Stimulated activated naive CD8-positive, alpha-beta T cell treated with anti-CD3 and anti-CD28 coated beads, Interleukin-15, amount 100 ng/mL, for 72 hours (primary cell): ENCODE measurements at regions not wholly inside any gene's neighbourhood (a gene's known extent, or its start where the extent isn't known, plus 50 kb on each side); places are given as distances from the start of the nearest gene placed in this dataset.

Source experiments
- ATAC-seq: fragments of 150-1000 bp; cut with Tn5 transposase; 2 replicates; pipeline ENCODE4 v1.10.0; 2021; ENCODE audit warnings: mild to moderate bottlenecking, moderate library complexity
- DNase-seq, 2 donors: peaks; one replicate each; pipeline ENCODE4 v3.0.0; 2021 to 2022
- H3K27ac Mint-ChIP-seq, 2 donors: one replicate each; pipeline ENCODE4 v1.8.0; 2022; ENCODE audit warnings: mild to moderate bottlenecking in 2 of 2, mixed read lengths in 2 of 2, moderate library complexity in 2 of 2
- H3K27me3 Mint-ChIP-seq: one replicate; pipeline ENCODE4 v1.8.0; 2022; ENCODE audit warnings: mixed read lengths
- H3K4me1 Mint-ChIP-seq: one replicate; pipeline ENCODE4 v1.8.0; 2022; ENCODE audit warnings: mild to moderate bottlenecking, mixed read lengths
- H3K4me3 Mint-ChIP-seq, 2 donors: one replicate each; pipeline ENCODE4 v1.8.0; 2022; ENCODE audit warnings: mild to moderate bottlenecking in 2 of 2, mixed read lengths in 2 of 2, moderate library complexity in 1 of 2
- H3K9me3 Mint-ChIP-seq, 2 donors: one replicate each; pipeline ENCODE4 v1.8.0; 2022; ENCODE audit warnings: mixed read lengths in 2 of 2

DNA sequence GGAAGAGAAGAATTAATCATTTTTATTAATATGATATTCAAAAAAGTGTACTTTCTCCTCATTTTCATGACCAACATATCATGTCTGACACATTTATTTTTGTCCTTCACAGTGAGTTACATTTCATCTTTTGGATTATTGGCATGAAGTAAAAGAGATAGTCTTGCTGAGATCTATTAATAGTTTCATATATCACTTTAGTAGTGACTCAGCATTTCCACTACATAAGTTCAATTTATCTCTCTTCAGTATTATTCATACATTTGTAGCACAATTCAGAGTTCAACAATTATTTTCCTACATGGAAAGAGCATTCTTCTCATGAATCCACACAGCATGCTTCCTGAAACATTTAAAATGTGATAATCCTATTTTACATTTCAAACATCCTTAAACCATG lies 1461.1 kb downstream of the TECRL start:
- H3K4me1 Mint-ChIP-seq: no peaks in the 10 kb centered on the region
- ATAC-seq (no peak), DNase-seq (no peak)
- H3K27me3 Mint-ChIP-seq: no peaks in the 10 kb centered on the region
- H3K9me3 Mint-ChIP-seq: peaks cover 12 to 21% of the 10 kb centered on the region in 2 donors
- H3K27ac Mint-ChIP-seq: no peak overlapping the region
- no peak overlapping the region for H3K4me3 Mint-ChIP-seq

DNA sequence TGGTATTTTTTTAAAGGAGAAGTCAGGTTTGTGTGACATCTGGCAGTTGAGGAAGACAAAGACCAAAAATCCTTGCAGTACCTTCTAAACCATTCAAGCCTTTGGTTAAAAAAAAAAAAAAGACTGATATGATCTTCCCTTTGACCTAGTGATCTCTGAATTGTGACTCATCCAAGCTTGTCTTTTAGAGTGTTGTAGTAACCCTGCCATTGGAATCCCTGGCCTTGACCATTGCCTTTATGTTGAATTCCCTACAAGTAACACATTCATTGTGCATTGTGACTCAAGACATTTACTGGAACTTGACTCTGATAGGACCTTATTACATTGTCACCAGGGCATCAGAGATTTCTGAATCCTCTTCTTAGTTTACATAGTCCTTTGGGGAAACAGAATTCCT lies 1469.0 kb downstream of the TECRL start:
- DNase-seq: no peak
- no peaks in the 10 kb centered on the region for H3K4me1 Mint-ChIP-seq
- no peak overlapping the region for H3K27ac Mint-ChIP-seq

DNA sequence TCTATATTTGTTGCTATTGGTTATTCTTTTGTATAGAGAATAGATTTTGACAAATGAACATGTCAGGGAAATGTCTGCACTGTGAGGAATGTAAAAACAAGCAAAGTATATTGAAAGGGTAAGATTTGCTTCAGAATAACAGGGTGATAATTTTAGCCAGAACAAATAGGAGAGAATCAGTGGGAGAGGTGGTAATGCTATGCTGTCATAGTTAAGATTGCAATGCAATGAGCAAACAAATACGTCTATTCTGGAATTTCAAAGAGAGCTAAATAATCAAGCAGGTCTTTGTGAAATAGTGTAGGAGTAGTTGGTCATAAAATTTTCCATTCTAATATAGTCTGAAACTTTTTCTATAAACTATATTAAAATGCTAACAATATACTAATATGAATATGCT lies 1478.4 kb downstream of the TECRL start:
- Mint-ChIP-seq H3K27me3 (no peaks in the 10 kb centered on the region), H3K4me3 (no peak overlapping the region), H3K4me1 (no peaks in the 10 kb centered on the region), H3K27ac (no peak overlapping the region), H3K9me3 (peaks cover 7 to 22% of the 10 kb centered on the region in 2 donors)
- no peak for ATAC-seq
- DNase-seq: no peak

More for the DNA sequence above, 1469.0 kb downstream of the TECRL start:
- Mint-ChIP-seq H3K4me3 (no peak overlapping the region), H3K9me3 (peaks cover 25 to 46% of the 10 kb centered on the region in 2 donors), H3K27me3 (no peaks in the 10 kb centered on the region)
- no peak for ATAC-seq

DNA sequence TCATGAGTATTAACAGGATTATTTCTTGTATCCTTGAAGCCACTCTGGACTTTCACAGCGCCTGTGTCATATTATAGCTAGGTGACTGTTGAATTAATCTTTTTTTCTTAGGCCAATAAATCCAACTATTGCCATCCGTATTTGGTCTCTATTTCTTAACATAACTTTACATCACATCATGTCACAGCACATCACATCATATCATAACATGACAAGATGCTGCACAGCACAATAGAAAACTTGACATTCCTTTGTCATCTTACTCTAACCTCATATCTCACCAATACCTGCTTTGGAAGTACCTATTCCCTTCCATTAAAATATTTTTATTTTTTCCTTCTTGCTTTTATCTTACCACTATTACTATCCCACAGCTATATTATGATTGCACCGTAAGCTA lies 1480.8 kb downstream of the TECRL start:
- Mint-ChIP-seq H3K27ac (no peak overlapping the region), H3K4me1 (no peaks in the 10 kb centered on the region), H3K27me3 (no peaks in the 10 kb centered on the region), H3K4me3 (no peak overlapping the region), H3K9me3 (peaks cover 0 to 11% of the 10 kb centered on the region in 2 donors)
- DNase-seq (no peak), ATAC-seq (no peak)

DNA sequence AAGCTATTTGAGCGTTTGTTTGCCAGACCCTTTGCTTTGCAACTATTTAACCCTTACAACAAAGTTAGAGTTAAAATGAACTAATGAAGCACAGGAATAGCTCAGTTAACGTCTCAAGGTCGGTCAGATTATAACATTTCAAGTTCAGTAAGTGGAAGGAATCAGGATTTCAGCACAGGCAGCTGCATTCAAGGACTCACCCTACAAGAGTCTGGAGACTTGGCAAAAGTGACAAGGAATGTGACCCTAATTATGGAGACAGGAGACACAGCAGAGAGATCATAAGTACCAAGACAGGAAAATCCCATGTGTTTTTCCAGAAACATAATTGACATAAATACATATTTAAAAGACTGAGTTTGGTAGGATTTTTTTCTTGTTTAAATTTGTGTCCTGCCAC lies 1481.7 kb downstream of the TECRL start:
- H3K4me1 Mint-ChIP-seq: no peaks in the 10 kb centered on the region
- H3K27me3 Mint-ChIP-seq: no peaks in the 10 kb centered on the region
- ATAC-seq: no peak
- H3K27ac Mint-ChIP-seq: no peak overlapping the region
- H3K4me3 Mint-ChIP-seq: no peak overlapping the region
- DNase-seq: no peak
- H3K9me3 Mint-ChIP-seq: peaks cover 0 to 15% of the 10 kb centered on the region in 2 donors

DNA sequence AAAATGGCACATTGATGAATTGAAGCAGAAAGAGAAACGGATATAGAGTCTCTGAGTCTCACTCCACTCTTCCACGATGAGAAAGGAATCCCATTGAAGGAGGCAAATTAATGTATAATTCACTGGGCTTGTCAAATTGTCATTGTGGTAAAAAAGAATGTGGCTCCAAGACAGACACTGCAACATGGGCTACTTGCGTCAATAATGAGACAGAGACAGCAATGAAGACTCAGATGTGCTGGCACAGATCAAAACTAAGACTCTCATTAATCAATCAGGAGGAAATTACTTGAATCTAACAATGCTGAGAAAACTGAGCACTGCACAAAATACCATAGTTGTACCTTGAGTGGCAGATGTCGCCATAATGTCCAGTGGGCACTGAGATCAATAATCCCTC lies 1485.5 kb downstream of the TECRL start:
- no peak overlapping the region for H3K27ac Mint-ChIP-seq
- H3K27me3 Mint-ChIP-seq: no peaks in the 10 kb centered on the region
- H3K4me1 Mint-ChIP-seq: no peaks in the 10 kb centered on the region
- DNase-seq: no peak
- ATAC-seq: no peak
- H3K4me3 Mint-ChIP-seq: no peak overlapping the region
- H3K9me3 Mint-ChIP-seq: peaks cover 0 to 10% of the 10 kb centered on the region in 2 donors

DNA sequence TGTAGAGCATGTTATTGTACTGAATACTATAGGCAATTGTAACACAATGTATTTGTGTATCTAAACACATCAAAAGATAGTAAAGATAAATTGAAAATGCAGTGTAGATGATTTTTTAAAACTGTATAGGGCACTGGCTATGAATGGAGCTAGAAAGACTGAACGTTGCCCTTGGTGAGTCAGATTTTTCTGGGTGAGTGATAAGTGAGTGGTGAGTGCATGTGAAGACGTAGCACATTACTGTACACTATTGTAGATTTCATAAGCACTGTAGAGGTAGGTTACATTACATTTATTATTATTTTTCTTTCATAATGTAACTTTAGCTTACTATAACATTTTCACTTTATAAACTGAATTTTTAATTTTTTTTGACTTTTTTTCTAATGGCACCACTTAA lies 1491.6 kb downstream of the TECRL start:
- H3K27me3 Mint-ChIP-seq: no peaks in the 10 kb centered on the region
- H3K4me1 Mint-ChIP-seq: no peaks in the 10 kb centered on the region
- ATAC-seq (no peak), DNase-seq (no peak)
- H3K27ac Mint-ChIP-seq: no peak overlapping the region
- no peak overlapping the region for H3K4me3 Mint-ChIP-seq
- peaks cover 0 to 5% of the 10 kb centered on the region in 2 donors for H3K9me3 Mint-ChIP-seq

DNA sequence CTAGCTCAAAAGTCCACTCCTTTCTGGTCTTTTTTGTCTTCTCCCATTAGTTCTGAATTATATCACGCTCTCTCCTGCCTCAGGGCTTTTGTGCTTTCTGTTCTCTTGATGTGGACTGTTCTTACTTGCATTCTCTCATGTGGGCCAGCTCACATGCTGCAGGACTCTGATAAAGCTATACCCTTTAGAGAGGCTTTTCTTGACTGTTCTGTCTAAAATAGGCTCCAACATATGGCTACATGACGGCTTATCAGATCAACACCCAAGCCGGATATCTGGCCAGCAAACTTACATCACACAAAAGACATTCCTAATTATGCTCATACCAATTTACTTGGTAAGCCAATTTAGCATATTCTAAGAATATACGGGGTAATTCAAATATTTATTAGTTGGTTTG lies 1494.5 kb downstream of the TECRL start:
- ATAC-seq (no peak), DNase-seq (no peak)
- Mint-ChIP-seq H3K27me3 (no peaks in the 10 kb centered on the region), H3K27ac (no peak overlapping the region), H3K4me1 (no peaks in the 10 kb centered on the region), H3K4me3 (no peak overlapping the region), H3K9me3 (peaks cover 5 to 11% of the 10 kb centered on the region in 2 donors)

DNA sequence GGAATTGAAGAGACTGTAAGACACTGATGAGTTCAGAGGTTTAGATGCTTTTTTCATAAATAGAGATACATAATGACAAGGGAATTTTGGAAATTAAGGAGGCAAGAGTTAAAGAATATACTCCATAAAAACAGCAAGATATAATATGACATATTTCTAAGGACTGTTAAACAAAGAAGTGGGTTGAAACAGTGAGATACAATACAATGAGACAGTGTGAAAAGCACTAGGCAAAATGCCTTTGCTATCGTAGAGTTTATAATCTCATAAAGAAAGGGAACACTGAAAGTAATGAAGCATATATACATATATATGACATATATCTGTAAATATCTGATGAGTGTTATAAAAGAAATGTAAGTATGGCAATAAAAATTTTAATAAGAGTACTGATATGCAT lies 1496.2 kb downstream of the TECRL start:
- H3K4me1 Mint-ChIP-seq: no peaks in the 10 kb centered on the region
- DNase-seq: no peak
- H3K27me3 Mint-ChIP-seq: no peaks in the 10 kb centered on the region
- H3K27ac Mint-ChIP-seq: no peak overlapping the region
- H3K4me3 Mint-ChIP-seq: no peak overlapping the region
- H3K9me3 Mint-ChIP-seq: peaks cover 5 to 11% of the 10 kb centered on the region in 2 donors
- no peak for ATAC-seq

DNA sequence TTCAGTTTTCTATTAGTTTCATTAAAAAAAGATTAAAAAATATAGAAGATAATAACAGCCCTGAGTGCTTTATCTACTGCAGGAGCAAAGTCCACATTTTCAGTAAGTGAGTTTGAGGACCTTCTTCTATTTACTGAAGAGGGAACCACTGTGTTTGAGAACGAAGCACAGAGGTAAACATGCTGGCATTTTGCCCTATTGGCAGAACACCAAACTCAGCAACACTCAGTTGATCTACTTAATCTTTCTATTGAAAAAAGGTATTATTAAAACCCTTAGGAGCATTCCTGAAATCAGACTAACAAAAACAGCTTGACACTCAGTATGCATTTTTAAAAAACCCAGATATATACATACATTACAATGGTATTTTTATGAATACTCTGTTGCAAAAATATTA lies 1496.7 kb downstream of the TECRL start:
- no peak overlapping the region for H3K27ac Mint-ChIP-seq

DNA sequence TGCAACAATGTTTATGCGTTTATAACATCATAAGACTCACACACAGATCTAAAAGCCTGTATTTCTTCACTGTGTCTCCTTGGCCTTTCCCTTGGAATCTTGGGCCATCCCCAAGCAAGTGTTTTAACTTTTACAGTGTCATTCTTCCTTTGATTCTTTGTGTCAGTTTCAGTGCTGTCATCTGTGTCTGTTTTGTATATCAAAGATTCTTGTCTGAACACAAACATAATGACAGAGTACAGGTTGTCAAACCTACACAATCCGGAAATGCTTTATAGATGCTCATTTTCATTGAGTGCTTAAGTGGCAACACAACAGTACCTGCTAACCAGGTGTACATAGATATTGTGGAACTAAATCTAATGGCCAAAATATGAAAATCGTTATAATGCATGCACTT lies 1500.0 kb downstream of the TECRL start:
- no peak for ATAC-seq

More for the DNA sequence above, 1496.7 kb downstream of the TECRL start:
- no peaks in the 10 kb centered on the region for H3K27me3 Mint-ChIP-seq
- DNase-seq: no peak
- no peak for ATAC-seq
- no peak overlapping the region for H3K4me3 Mint-ChIP-seq
- no peaks in the 10 kb centered on the region for H3K4me1 Mint-ChIP-seq
- H3K9me3 Mint-ChIP-seq: peaks cover 5 to 11% of the 10 kb centered on the region in 2 donors

DNA sequence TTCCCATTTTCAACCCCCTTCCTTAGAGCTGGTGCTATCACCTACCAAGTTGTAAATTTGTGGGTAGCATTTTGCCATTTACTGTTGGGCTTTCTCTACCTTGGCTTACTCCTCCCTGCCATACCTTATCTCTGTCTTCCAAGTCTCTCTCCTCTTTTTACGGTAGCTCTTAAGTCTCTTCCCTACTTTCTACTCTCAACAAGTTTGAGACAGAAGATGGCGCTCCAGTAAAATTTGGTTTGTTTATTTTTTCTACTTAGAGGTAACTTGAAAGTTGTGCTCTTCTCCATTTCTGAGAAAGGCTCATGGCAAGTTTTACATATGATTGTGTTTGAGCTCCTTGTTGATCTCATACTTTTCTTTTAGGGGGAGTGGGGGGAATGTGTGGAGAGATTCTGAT lies 1508.1 kb downstream of the TECRL start:
- Mint-ChIP-seq H3K4me1 (no peaks in the 10 kb centered on the region), H3K27ac (no peak overlapping the region), H3K4me3 (no peak overlapping the region), H3K9me3 (peaks cover 16 to 26% of the 10 kb centered on the region in 2 donors), H3K27me3 (no peaks in the 10 kb centered on the region)
- ATAC-seq: no peak
- no peak for DNase-seq

More for the DNA sequence above, 1500.0 kb downstream of the TECRL start:
- no peak overlapping the region for H3K4me3 Mint-ChIP-seq
- H3K4me1 Mint-ChIP-seq: no peaks in the 10 kb centered on the region
- H3K27me3 Mint-ChIP-seq: no peaks in the 10 kb centered on the region
- no peak for DNase-seq
- peaks cover 0 to 11% of the 10 kb centered on the region in 2 donors for H3K9me3 Mint-ChIP-seq
- H3K27ac Mint-ChIP-seq: no peak overlapping the region

DNA sequence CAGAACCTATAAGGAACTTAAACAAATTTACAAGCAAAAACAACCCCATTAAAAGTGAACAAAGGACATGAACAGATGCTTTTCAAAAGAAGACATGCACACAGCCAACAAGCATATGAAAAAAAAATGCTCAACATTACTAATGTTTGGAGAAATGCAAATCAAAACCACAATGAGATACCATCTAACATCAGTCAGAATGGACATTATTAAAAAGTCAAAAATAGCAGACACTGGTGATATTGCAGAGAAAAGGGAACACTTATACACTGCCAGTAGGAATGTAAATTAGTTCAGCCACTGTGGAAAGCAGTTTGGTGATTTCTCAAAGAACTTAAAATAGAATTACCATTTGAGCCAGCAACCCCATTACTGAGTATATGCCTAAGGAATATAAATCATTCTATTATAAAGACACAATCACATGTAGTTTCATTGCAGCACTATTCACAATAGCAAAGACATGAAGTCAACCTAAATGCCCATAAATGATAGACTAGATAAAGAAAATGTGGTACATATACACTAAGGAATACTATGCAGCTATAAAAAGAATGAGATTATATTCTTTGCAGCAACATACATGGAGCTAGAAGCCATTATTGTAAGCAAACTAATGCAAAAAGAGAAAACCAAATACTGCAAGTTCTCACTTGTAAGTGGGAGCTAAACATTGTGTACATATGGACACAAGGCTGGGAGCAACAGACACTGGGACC lies 1509.4 kb downstream of the TECRL start:
- H3K4me1 Mint-ChIP-seq: no peaks in the 10 kb centered on the region
- H3K9me3 Mint-ChIP-seq: peaks cover 16 to 26% of the 10 kb centered on the region in 2 donors
- H3K27me3 Mint-ChIP-seq: no peaks in the 10 kb centered on the region
- ATAC-seq: no peak
- no peak overlapping the region for H3K27ac Mint-ChIP-seq
- H3K4me3 Mint-ChIP-seq: no peak overlapping the region
- DNase-seq: no peak

DNA sequence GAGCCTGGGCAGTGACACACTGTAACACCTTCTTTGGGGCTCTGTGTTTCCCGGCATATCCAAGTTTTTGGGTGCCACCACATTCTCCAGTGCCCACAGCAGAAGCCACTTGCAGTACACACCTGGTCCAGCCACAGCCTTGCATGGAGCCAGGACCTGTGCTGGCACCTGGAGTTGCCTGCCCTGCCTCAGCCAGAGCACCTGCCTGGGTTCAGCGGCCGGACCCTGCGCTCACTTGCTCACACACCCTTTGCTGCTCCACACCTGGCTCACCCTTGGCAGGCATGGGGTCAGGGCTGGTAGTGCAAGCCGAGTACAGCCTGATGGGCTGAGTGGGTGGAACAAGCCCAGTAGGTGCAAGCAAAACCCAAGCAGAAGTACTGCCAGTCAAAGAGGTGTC lies 1511.1 kb downstream of the TECRL start:
- Mint-ChIP-seq H3K27ac (no peak overlapping the region), H3K4me3 (no peak overlapping the region), H3K4me1 (no peaks in the 10 kb centered on the region), H3K9me3 (peaks cover 16 to 21% of the 10 kb centered on the region in 2 donors), H3K27me3 (no peaks in the 10 kb centered on the region)
- no peak for DNase-seq
- no peak for ATAC-seq

DNA sequence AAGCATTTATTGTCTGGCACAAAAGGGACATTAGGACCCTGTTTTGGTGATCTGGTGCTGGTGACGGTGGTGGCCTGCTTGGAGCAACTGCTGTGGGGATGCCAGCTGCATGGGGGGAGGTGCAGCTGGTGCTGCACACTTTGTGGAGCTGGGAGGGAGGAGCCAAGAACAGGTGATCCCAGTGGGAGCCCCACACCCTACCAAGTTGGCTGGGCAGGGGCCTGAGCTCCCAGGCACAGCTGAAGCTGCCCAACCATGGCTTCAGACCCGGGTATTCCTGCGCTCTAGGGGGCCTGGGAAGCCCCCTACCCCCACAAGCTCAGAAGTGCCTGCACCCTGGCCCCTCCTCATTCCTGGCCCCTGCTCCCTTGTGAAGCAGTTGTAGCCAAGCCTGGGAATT lies 1512.5 kb downstream of the TECRL start:
- DNase-seq (no peak), ATAC-seq (no peak)
- H3K4me1 Mint-ChIP-seq: no peaks in the 10 kb centered on the region
- H3K4me3 Mint-ChIP-seq: no peak overlapping the region
- peaks cover 8 to 11% of the 10 kb centered on the region in 2 donors for H3K9me3 Mint-ChIP-seq
- no peak overlapping the region for H3K27ac Mint-ChIP-seq
- H3K27me3 Mint-ChIP-seq: no peaks in the 10 kb centered on the region

DNA sequence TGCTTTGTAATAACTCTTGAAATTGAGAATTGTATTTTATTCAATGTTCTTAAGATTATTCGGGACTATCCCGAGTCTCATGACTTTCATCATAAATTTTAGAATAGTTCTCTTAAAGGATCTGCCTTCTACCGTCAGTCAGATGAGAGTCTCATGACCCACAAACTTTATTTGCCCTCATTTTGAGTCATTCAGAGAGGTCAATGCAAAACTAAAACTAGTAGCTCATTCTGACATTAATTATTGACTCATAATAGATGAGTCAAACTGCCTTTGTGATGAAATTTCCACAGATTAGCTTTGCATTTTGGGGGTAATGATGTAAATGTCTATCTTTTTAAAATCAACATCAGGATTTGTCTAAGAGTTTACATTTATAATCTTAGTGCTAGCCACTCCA lies 1527.3 kb downstream of the TECRL start:
- Mint-ChIP-seq H3K4me1 (no peaks in the 10 kb centered on the region), H3K27ac (no peak overlapping the region), H3K4me3 (no peak overlapping the region), H3K9me3 (peaks cover 11 to 16% of the 10 kb centered on the region in 2 donors), H3K27me3 (no peaks in the 10 kb centered on the region)
- DNase-seq: no peak
- no peak for ATAC-seq

DNA sequence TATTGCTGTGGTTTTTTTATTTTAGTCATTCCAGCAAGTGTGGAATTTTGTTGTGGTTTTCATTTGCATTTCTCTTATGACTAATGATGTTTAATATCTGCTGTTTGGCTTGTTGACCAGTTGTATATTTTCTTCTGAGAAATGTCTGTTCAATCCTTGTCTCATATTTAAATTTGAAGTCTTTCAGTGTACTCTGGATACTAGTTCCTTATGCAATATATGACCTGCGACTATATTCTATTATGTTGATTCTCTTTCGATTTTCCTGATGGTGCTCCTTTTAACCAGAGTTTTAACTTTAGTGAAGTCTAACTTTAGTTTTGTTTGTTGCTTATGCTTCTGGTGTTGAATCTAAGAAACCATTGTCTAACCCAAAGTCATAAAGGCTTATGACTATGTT lies 1528.0 kb downstream of the TECRL start:
- H3K4me1 Mint-ChIP-seq: no peaks in the 10 kb centered on the region
- H3K9me3 Mint-ChIP-seq: peaks cover 11 to 20% of the 10 kb centered on the region in 2 donors
- H3K27ac Mint-ChIP-seq: no peak overlapping the region
- ATAC-seq: no peak
- no peaks in the 10 kb centered on the region for H3K27me3 Mint-ChIP-seq
- DNase-seq: no peak
- H3K4me3 Mint-ChIP-seq: no peak overlapping the region
